ENCODE measurements at regions not wholly inside any gene's neighbourhood (a gene's known extent, or its start where the extent isn't known, plus 50 kb on each side); places are given as distances from the start of the nearest gene placed in this dataset.

GRCh38 chr5:125525356-125525755 is 778.9 kb upstream of the ZNF608 start:
- no peaks in the 10 kb centered on the region for H3K4me1 Mint-ChIP-seq

GRCh38 chr5:125526966-125527365 is 780.5 kb upstream of the ZNF608 start:
- no peak for DNase-seq
- Histone ChIP-seq H3K4me3 (ENCODE audit: control insufficient read depth in 1 of 2, extremely low read depth in 1 of 2, low read length in 1 of 2) (no peak overlapping the region), H3K36me3 (ENCODE audit: control insufficient read depth in 2 of 2, extremely low read depth in 1 of 2, insufficient read depth in 1 of 2, low read length in 1 of 2) (no peaks in the 10 kb centered on the region), H3K9me3 (no peaks in the 10 kb centered on the region), H3K4me1 (ENCODE audit: control insufficient read depth in 1 of 2, extremely low read depth in 1 of 2, insufficient read depth in 2 of 2, low read length in 2 of 2) (no peaks in the 10 kb centered on the region), H3K27me3 (replicated peaks in 1 of 2; ENCODE audit: control insufficient read depth in 2 of 2, extremely low read depth in 1 of 2, insufficient read depth in 2 of 2, low read length in 1 of 2) (no peaks in the 10 kb centered on the region), H3K27ac (ENCODE audit: low read length) (no peak overlapping the region)
- no peaks in the 10 kb centered on the region for H3K4me1 Mint-ChIP-seq
- H3K27me3 Mint-ChIP-seq: no peaks in the 10 kb centered on the region
- H3K27ac Mint-ChIP-seq: no peak overlapping the region
- ChIA-PET POLR2A (no interaction called here), CTCF (no interaction called here)
- no peaks in the 10 kb centered on the region for H3K36me3 Mint-ChIP-seq
- ATAC-seq (replicated peaks in 1 of 4): no peak
- H3K9me3 Mint-ChIP-seq: peaks cover 0 to 9% (median 2%) of the 10 kb centered on the region in 3 donors
- H3K4me3 Mint-ChIP-seq: no peak overlapping the region

More at GRCh38 chr5:125525356-125525755, 778.9 kb upstream of the ZNF608 start:
- DNase-seq (no peak), ATAC-seq (replicated peaks in 1 of 4) (no peak)
- no peak overlapping the region for H3K27ac Mint-ChIP-seq
- H3K27me3 Mint-ChIP-seq: no peaks in the 10 kb centered on the region
- H3K9me3 Mint-ChIP-seq: peaks cover 0 to 14% (median 4%) of the 10 kb centered on the region in 3 donors
- Histone ChIP-seq H3K27ac (ENCODE audit: low read length) (no peak overlapping the region), H3K27me3 (replicated peaks in 1 of 2; ENCODE audit: control insufficient read depth in 2 of 2, extremely low read depth in 1 of 2, insufficient read depth in 2 of 2, low read length in 1 of 2) (no peaks in the 10 kb centered on the region), H3K4me3 (ENCODE audit: control insufficient read depth in 1 of 2, extremely low read depth in 1 of 2, low read length in 1 of 2) (no peak overlapping the region), H3K9me3 (no peaks in the 10 kb centered on the region), H3K36me3 (ENCODE audit: control insufficient read depth in 2 of 2, extremely low read depth in 1 of 2, insufficient read depth in 1 of 2, low read length in 1 of 2) (no peaks in the 10 kb centered on the region), H3K4me1 (ENCODE audit: control insufficient read depth in 1 of 2, extremely low read depth in 1 of 2, insufficient read depth in 2 of 2, low read length in 2 of 2) (no peaks in the 10 kb centered on the region)
- 78% methylated on average over 2 of the region's 4 CpGs for WGBS (ENCODE audit: insufficient coverage)
- no peaks in the 10 kb centered on the region for H3K36me3 Mint-ChIP-seq
- H3K4me3 Mint-ChIP-seq: no peak overlapping the region
- ChIA-PET POLR2A (no interaction called here), CTCF (no interaction called here)

GRCh38 chr5:125528881-125529280 is 782.4 kb upstream of the ZNF608 start:
- Mint-ChIP-seq H3K4me3 (no peak overlapping the region), H3K36me3 (no peaks in the 10 kb centered on the region), H3K9me3 (peaks cover 5 to 16% (median 15%) of the 10 kb centered on the region in 3 donors), H3K4me1 (no peaks in the 10 kb centered on the region), H3K27me3 (no peaks in the 10 kb centered on the region), H3K27ac (no peak overlapping the region)
- POLR2A ChIA-PET: no interaction called here
- no peaks in the 10 kb centered on the region for H3K4me1 ChIP-seq (ENCODE audit: control insufficient read depth in 1 of 2, extremely low read depth in 1 of 2, insufficient read depth in 2 of 2, low read length in 2 of 2)
- no CpG with 5 or more reads among the region's 1 CpG for WGBS (ENCODE audit: insufficient coverage)
- ATAC-seq (replicated peaks in 1 of 4) (no peak), DNase-seq (no peak)
- no peaks in the 10 kb centered on the region for H3K36me3 ChIP-seq (ENCODE audit: control insufficient read depth in 2 of 2, extremely low read depth in 1 of 2, insufficient read depth in 1 of 2, low read length in 1 of 2)
- H3K9me3 ChIP-seq: no peaks in the 10 kb centered on the region
- H3K27ac ChIP-seq (ENCODE audit: low read length): no peak overlapping the region
- no peak overlapping the region for H3K4me3 ChIP-seq (ENCODE audit: control insufficient read depth in 1 of 2, extremely low read depth in 1 of 2, low read length in 1 of 2)
- no peaks in the 10 kb centered on the region for H3K27me3 ChIP-seq (replicated peaks in 1 of 2; ENCODE audit: control insufficient read depth in 2 of 2, extremely low read depth in 1 of 2, insufficient read depth in 2 of 2, low read length in 1 of 2)
- CTCF ChIA-PET: no interaction called here

- Mint-ChIP-seq H3K36me3 (no peaks in the 10 kb centered on the region), H3K4me3 (no peak overlapping the region)
- WGBS (ENCODE audit: insufficient coverage): no CpG with 5 or more reads among the region's 5 CpGs
Observed at GRCh38 chr5:125530833-125531615, 784.6 kb upstream of the ZNF608 start.

GRCh38 chr5:125536095-125536494 is 789.7 kb upstream of the ZNF608 start:
- Histone ChIP-seq H3K27ac (ENCODE audit: low read length) (no peak overlapping the region), H3K4me1 (ENCODE audit: control insufficient read depth in 1 of 2, extremely low read depth in 1 of 2, insufficient read depth in 2 of 2, low read length in 2 of 2) (no peaks in the 10 kb centered on the region), H3K9me3 (no peaks in the 10 kb centered on the region), H3K36me3 (ENCODE audit: control insufficient read depth in 2 of 2, extremely low read depth in 1 of 2, insufficient read depth in 1 of 2, low read length in 1 of 2) (no peaks in the 10 kb centered on the region), H3K4me3 (ENCODE audit: control insufficient read depth in 1 of 2, extremely low read depth in 1 of 2, low read length in 1 of 2) (no peak overlapping the region), H3K27me3 (replicated peaks in 1 of 2; ENCODE audit: control insufficient read depth in 2 of 2, extremely low read depth in 1 of 2, insufficient read depth in 2 of 2, low read length in 1 of 2) (no peaks in the 10 kb centered on the region)
- Mint-ChIP-seq H3K4me1 (no peaks in the 10 kb centered on the region), H3K27me3 (no peaks in the 10 kb centered on the region), H3K9me3 (peaks cover 23 to 38% (median 29%) of the 10 kb centered on the region in 3 donors), H3K27ac (no peak overlapping the region), H3K4me3 (no peak overlapping the region), H3K36me3 (no peaks in the 10 kb centered on the region)
- ATAC-seq (replicated peaks in 1 of 4) (no peak), DNase-seq (no peak)
- ChIA-PET POLR2A (no interaction called here), CTCF (no interaction called here)

More at GRCh38 chr5:125530833-125531615, 784.6 kb upstream of the ZNF608 start:
- Histone ChIP-seq H3K9me3 (no peaks in the 10 kb centered on the region), H3K27ac (ENCODE audit: low read length) (no peak overlapping the region), H3K4me1 (ENCODE audit: control insufficient read depth in 1 of 2, extremely low read depth in 1 of 2, insufficient read depth in 2 of 2, low read length in 2 of 2) (no peaks in the 10 kb centered on the region), H3K4me3 (ENCODE audit: control insufficient read depth in 1 of 2, extremely low read depth in 1 of 2, low read length in 1 of 2) (no peak overlapping the region), H3K27me3 (replicated peaks in 1 of 2; ENCODE audit: control insufficient read depth in 2 of 2, extremely low read depth in 1 of 2, insufficient read depth in 2 of 2, low read length in 1 of 2) (no peaks in the 10 kb centered on the region), H3K36me3 (ENCODE audit: control insufficient read depth in 2 of 2, extremely low read depth in 1 of 2, insufficient read depth in 1 of 2, low read length in 1 of 2) (no peaks in the 10 kb centered on the region)
- Mint-ChIP-seq H3K27ac (no peak overlapping the region), H3K27me3 (no peaks in the 10 kb centered on the region), H3K4me1 (no peaks in the 10 kb centered on the region), H3K9me3 (peaks cover 9 to 17% (median 10%) of the 10 kb centered on the region in 3 donors)
- ATAC-seq (replicated peaks in 1 of 4) (no peak), DNase-seq (no peak)
- ChIA-PET POLR2A (no interaction called here), CTCF (no interaction called here)

GRCh38 chr5:125536582-125536981 is 790.1 kb upstream of the ZNF608 start:
- no peak overlapping the region for H3K4me3 ChIP-seq (ENCODE audit: control insufficient read depth in 1 of 2, extremely low read depth in 1 of 2, low read length in 1 of 2)
- H3K4me3 Mint-ChIP-seq: no peak overlapping the region
- H3K36me3 ChIP-seq (ENCODE audit: control insufficient read depth in 2 of 2, extremely low read depth in 1 of 2, insufficient read depth in 1 of 2, low read length in 1 of 2): no peaks in the 10 kb centered on the region
- no peaks in the 10 kb centered on the region for H3K9me3 ChIP-seq
- H3K27me3 Mint-ChIP-seq: no peaks in the 10 kb centered on the region
- no peaks in the 10 kb centered on the region for H3K27me3 ChIP-seq (replicated peaks in 1 of 2; ENCODE audit: control insufficient read depth in 2 of 2, extremely low read depth in 1 of 2, insufficient read depth in 2 of 2, low read length in 1 of 2)
- peaks cover 23 to 38% (median 29%) of the 10 kb centered on the region in 3 donors for H3K9me3 Mint-ChIP-seq
- ATAC-seq (replicated peaks in 1 of 4) (no peak), DNase-seq (no peak)
- WGBS (ENCODE audit: insufficient coverage): no CpG with 5 or more reads among the region's 1 CpG
- POLR2A ChIA-PET: no interaction called here
- H3K27ac ChIP-seq (ENCODE audit: low read length): no peak overlapping the region
- no peak overlapping the region for H3K27ac Mint-ChIP-seq
- no peaks in the 10 kb centered on the region for H3K4me1 Mint-ChIP-seq
- no peaks in the 10 kb centered on the region for H3K36me3 Mint-ChIP-seq
- CTCF ChIA-PET: no interaction called here
- H3K4me1 ChIP-seq (ENCODE audit: control insufficient read depth in 1 of 2, extremely low read depth in 1 of 2, insufficient read depth in 2 of 2, low read length in 2 of 2): no peaks in the 10 kb centered on the region

- ATAC-seq (replicated peaks in 1 of 4): no peak
- no peak for DNase-seq
- Mint-ChIP-seq H3K27me3 (no peaks in the 10 kb centered on the region), H3K9me3 (peaks cover 23 to 32% (median 25%) of the 10 kb centered on the region in 3 donors), H3K4me1 (no peaks in the 10 kb centered on the region), H3K36me3 (no peaks in the 10 kb centered on the region), H3K4me3 (no peak overlapping the region), H3K27ac (no peak overlapping the region)
- ChIA-PET CTCF (no interaction called here), POLR2A (no interaction called here)
- no peaks in the 10 kb centered on the region for H3K27me3 ChIP-seq (replicated peaks in 1 of 2; ENCODE audit: control insufficient read depth in 2 of 2, extremely low read depth in 1 of 2, insufficient read depth in 2 of 2, low read length in 1 of 2)
- no peaks in the 10 kb centered on the region for H3K9me3 ChIP-seq
- WGBS (ENCODE audit: insufficient coverage): no CpG with 5 or more reads among the region's 2 CpGs
- no peak overlapping the region for H3K4me3 ChIP-seq (ENCODE audit: control insufficient read depth in 1 of 2, extremely low read depth in 1 of 2, low read length in 1 of 2)
- no peaks in the 10 kb centered on the region for H3K4me1 ChIP-seq (ENCODE audit: control insufficient read depth in 1 of 2, extremely low read depth in 1 of 2, insufficient read depth in 2 of 2, low read length in 2 of 2)
- no peak overlapping the region for H3K27ac ChIP-seq (ENCODE audit: low read length)
- H3K36me3 ChIP-seq (ENCODE audit: control insufficient read depth in 2 of 2, extremely low read depth in 1 of 2, insufficient read depth in 1 of 2, low read length in 1 of 2): no peaks in the 10 kb centered on the region
Observed at GRCh38 chr5:125537661-125538060, 791.2 kb upstream of the ZNF608 start.

All from T-cell (primary cell).